Mucosa of rectum (tissue), 2 donors: ENCODE measurements at regions not wholly inside any gene's neighbourhood (a gene's known extent, or its start where the extent isn't known, plus 50 kb on each side); places are given as distances from the start of the nearest gene placed in this dataset.

ENCODE experiments used
- H3K27ac ChIP-seq, 2 donors: one replicate each; pipeline ENCODE4 v1.7.0; 2013; ENCODE audit warnings: inconsistent platforms in 2 of 2, low read depth in 2 of 2, low read length in 2 of 2
- H3K27me3 ChIP-seq, 2 donors: one replicate each; pipeline ENCODE4 v1.7.0; 2013; ENCODE audit warnings: low read length in 2 of 2; ENCODE audit not compliant: control insufficient read depth in 2 of 2, insufficient read depth in 2 of 2
- H3K36me3 ChIP-seq, 2 donors: one replicate each; pipeline ENCODE4 v1.7.0; 2013; ENCODE audit warnings: low read length in 2 of 2; ENCODE audit not compliant: control insufficient read depth in 2 of 2, insufficient read depth in 2 of 2
- H3K4me1 ChIP-seq, 2 donors: one replicate each; pipeline ENCODE4 v1.7.0; 2013; ENCODE audit warnings: low read length in 2 of 2, mild to moderate bottlenecking in 1 of 2; ENCODE audit not compliant: control insufficient read depth in 2 of 2, insufficient read depth in 2 of 2
- H3K4me3 ChIP-seq, 2 donors: one replicate each; pipeline ENCODE4 v1.7.0; 2013; ENCODE audit warnings: low read length in 2 of 2
- H3K9ac ChIP-seq, 2 donors: one replicate each; pipeline ENCODE4 v1.7.0; 2013; ENCODE audit warnings: low read length in 2 of 2, low read depth in 1 of 2, mild to moderate bottlenecking in 1 of 2
- H3K9me3 ChIP-seq, 2 donors: one replicate each; pipeline ENCODE4 v1.7.0; 2013; ENCODE audit warnings: low read length in 2 of 2; ENCODE audit not compliant: control insufficient read depth in 2 of 2
- donor health status: healthy.
- donor health status: Normal muscosa, but diverticular disease.

GRCh38 chr16:47927330-47927729 is 228.5 kb downstream of the ABCC12 start:
- Histone ChIP-seq H3K27ac (no peak overlapping the region), H3K4me1 (no peaks in the 10 kb centered on the region), H3K27me3 (no peaks in the 10 kb centered on the region), H3K9ac (no peak overlapping the region), H3K4me3 (no peak overlapping the region), H3K9me3 (no peaks in the 10 kb centered on the region), H3K36me3 (no peaks in the 10 kb centered on the region)

GRCh38 chr16:47925811-47926460 is 229.9 kb downstream of the ABCC12 start:
- Histone ChIP-seq H3K36me3 (no peaks in the 10 kb centered on the region), H3K9ac (no peak overlapping the region), H3K27ac (no peak overlapping the region), H3K4me3 (no peak overlapping the region), H3K27me3 (no peaks in the 10 kb centered on the region), H3K4me1 (no peaks in the 10 kb centered on the region), H3K9me3 (no peaks in the 10 kb centered on the region)

GRCh38 chr16:47924950-47925349 is 230.8 kb downstream of the ABCC12 start:
- Histone ChIP-seq H3K4me1 (no peaks in the 10 kb centered on the region), H3K27ac (no peak overlapping the region), H3K9me3 (no peaks in the 10 kb centered on the region), H3K9ac (no peak overlapping the region), H3K36me3 (no peaks in the 10 kb centered on the region), H3K27me3 (no peaks in the 10 kb centered on the region), H3K4me3 (no peak overlapping the region)

- Histone ChIP-seq H3K9ac (no peak overlapping the region), H3K27ac (no peak overlapping the region), H3K27me3 (no peaks in the 10 kb centered on the region), H3K36me3 (no peaks in the 10 kb centered on the region), H3K9me3 (no peaks in the 10 kb centered on the region), H3K4me1 (no peaks in the 10 kb centered on the region), H3K4me3 (no peak overlapping the region)
Measured at GRCh38 chr16:47921535-47921934, 234.3 kb downstream of the ABCC12 start.

DNA sequence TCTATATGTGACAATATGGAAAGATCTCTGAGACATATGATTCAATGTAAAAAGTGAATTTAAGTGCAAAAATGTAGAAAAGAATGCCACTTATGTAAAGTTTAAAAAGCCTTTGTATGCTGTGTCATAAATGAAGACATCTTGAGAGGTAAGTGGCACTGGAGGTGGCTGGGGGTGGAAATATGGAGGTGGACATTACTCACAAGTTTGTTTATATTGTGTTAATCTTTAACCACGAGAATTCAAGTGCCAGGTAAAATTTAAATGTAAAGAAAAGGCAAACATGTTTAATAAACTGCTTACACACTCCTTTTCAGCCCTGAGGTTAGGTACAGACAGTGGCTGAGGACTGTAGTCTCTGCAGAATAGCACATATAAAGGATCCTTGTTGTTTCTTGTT is 235.1 kb downstream of the ABCC12 start:
- Histone ChIP-seq H3K9ac (no peak overlapping the region), H3K27me3 (no peaks in the 10 kb centered on the region), H3K36me3 (no peaks in the 10 kb centered on the region), H3K9me3 (no peaks in the 10 kb centered on the region), H3K4me1 (no peaks in the 10 kb centered on the region), H3K27ac (no peak overlapping the region), H3K4me3 (no peak overlapping the region)

GRCh38 chr16:47917118-47917517 is 238.7 kb downstream of the ABCC12 start:
- H3K9ac ChIP-seq, result no peak overlapping the region

DNA sequence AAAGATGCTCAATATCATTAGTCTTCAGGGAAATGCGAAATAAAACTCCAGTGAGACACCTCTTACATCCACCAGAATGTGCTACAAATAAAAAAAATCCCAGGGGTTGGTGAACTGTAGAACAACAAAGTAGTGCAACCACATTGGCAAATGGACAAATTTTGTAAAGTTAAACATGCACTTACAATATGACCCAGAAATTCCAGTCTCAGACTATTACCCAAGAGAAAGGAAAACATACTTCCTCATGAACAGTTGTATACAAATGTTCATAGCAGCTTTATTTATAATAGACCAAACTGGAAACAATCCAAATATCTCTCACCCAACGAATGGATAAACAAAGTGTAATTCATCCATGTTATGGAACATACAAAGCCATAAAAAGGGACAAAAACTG is 239.5 kb downstream of the ABCC12 start:
- no peak overlapping the region for H3K4me3 ChIP-seq
- H3K27me3 ChIP-seq, result no peaks in the 10 kb centered on the region
- no peaks in the 10 kb centered on the region for H3K9me3 ChIP-seq
- no peaks in the 10 kb centered on the region for H3K36me3 ChIP-seq
- H3K27ac ChIP-seq, result no peak overlapping the region
- H3K9ac ChIP-seq, result no peak overlapping the region
- H3K4me1 ChIP-seq, result no peaks in the 10 kb centered on the region

More at GRCh38 chr16:47917118-47917517, 238.7 kb downstream of the ABCC12 start:
- Histone ChIP-seq H3K4me3 (no peak overlapping the region), H3K4me1 (no peaks in the 10 kb centered on the region), H3K9me3 (no peaks in the 10 kb centered on the region), H3K27me3 (no peaks in the 10 kb centered on the region), H3K36me3 (no peaks in the 10 kb centered on the region), H3K27ac (no peak overlapping the region)

DNA sequence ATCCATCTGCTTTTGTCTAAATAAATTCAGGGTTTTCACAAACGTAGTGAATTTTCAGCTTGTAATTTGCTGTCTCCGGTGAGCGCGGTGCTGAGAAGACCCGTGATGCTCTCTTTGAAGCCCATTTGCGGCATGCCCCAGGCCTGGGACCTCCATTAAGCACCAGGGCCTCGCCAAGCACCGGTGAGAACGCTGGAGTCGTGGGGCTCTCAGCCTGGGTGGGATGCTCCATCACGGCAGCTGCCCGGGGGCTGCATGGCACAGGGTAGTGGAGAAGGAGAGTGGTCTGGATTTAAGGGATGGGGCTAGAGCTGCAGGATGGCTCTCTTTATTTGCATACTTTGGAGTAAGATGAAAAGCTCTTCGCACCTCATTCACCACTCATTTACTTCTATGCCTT is 248.7 kb downstream of the ABCC12 start:
- H3K27ac ChIP-seq, result no peak overlapping the region
- no peak overlapping the region for H3K4me3 ChIP-seq
- no peaks in the 10 kb centered on the region for H3K4me1 ChIP-seq
- no peaks in the 10 kb centered on the region for H3K9me3 ChIP-seq
- no peak overlapping the region for H3K9ac ChIP-seq
- no peaks in the 10 kb centered on the region for H3K36me3 ChIP-seq
- H3K27me3 ChIP-seq, result no peaks in the 10 kb centered on the region

- H3K36me3 ChIP-seq, result no peaks in the 10 kb centered on the region
- no peaks in the 10 kb centered on the region for H3K9me3 ChIP-seq
- H3K4me3 ChIP-seq, result no peak overlapping the region
- no peak overlapping the region for H3K9ac ChIP-seq
- no peaks in the 10 kb centered on the region for H3K27me3 ChIP-seq
- no peaks in the 10 kb centered on the region for H3K4me1 ChIP-seq
- H3K27ac ChIP-seq, result no peak overlapping the region
Measured at GRCh38 chr16:47905771-47906170, 250.0 kb downstream of the ABCC12 start.

- H3K9ac ChIP-seq, result no peak overlapping the region
- no peak overlapping the region for H3K4me3 ChIP-seq
- H3K36me3 ChIP-seq, result no peaks in the 10 kb centered on the region
- no peak overlapping the region for H3K27ac ChIP-seq
- H3K27me3 ChIP-seq, result no peaks in the 10 kb centered on the region
- no peaks in the 10 kb centered on the region for H3K9me3 ChIP-seq
- H3K4me1 ChIP-seq, result no peaks in the 10 kb centered on the region
Measured at GRCh38 chr16:47904691-47905090, 251.1 kb downstream of the ABCC12 start.

- Histone ChIP-seq H3K27ac (no peak overlapping the region), H3K4me3 (no peak overlapping the region), H3K4me1 (no peaks in the 10 kb centered on the region), H3K9ac (no peak overlapping the region), H3K9me3 (no peaks in the 10 kb centered on the region), H3K27me3 (no peaks in the 10 kb centered on the region), H3K36me3 (no peaks in the 10 kb centered on the region)
Measured at GRCh38 chr16:47903470-47903869, 252.3 kb downstream of the ABCC12 start.
